ENCODE measurements at regions not wholly inside any gene's neighbourhood (a gene's known extent, or its start where the extent isn't known, plus 50 kb on each side); places are given as distances from the start of the nearest gene placed in this dataset.

DNA sequence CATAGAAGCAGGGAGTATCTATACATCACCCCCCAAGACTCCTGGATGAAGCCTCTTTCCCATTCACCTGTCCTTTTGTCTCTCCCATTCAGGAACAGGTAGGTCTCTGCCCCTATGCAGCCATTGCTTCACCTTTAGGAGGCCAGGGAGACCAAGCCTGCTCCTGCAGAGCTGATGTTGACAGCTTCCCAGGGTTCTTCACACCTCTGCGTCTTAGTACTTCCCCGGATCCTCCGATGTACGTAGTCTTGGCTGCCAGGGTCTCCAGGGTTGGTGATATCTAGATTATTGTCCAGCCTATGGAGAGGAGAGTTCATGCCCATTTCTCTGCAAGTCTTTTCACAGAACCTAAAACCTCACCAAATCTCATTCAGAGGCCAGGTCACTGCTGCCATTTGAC lies 365.7 kb upstream of the KLF6 start:
- TF ChIP-seq, protein P1, sequence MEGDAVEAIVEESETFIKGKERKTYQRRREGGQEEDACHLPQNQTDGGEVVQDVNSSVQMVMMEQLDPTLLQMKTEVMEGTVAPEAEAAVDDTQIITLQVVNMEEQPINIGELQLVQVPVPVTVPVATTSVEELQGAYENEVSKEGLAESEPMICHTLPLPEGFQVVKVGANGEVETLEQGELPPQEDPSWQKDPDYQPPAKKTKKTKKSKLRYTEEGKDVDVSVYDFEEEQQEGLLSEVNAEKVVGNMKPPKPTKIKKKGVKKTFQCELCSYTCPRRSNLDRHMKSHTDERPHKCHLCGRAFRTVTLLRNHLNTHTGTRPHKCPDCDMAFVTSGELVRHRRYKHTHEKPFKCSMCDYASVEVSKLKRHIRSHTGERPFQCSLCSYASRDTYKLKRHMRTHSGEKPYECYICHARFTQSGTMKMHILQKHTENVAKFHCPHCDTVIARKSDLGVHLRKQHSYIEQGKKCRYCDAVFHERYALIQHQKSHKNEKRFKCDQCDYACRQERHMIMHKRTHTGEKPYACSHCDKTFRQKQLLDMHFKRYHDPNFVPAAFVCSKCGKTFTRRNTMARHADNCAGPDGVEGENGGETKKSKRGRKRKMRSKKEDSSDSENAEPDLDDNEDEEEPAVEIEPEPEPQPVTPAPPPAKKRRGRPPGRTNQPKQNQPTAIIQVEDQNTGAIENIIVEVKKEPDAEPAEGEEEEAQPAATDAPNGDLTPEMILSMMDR (IDR thresholded peaks at IDR 0.05; ENCODE audit: insufficient read depth, low read depth, low read length): no peak
- no peak for TF ChIP-seq EZH2 (IDR thresholded peaks at IDR 0.05; ENCODE audit: insufficient read depth, low read length)
